Upper lobe of left lung (tissue), 4 donors: ENCODE measurements at regions not wholly inside any gene's neighbourhood (a gene's known extent, or its start where the extent isn't known, plus 50 kb on each side); places are given as distances from the start of the nearest gene placed in this dataset.

ENCODE experiments used
- CTCF ChIP-seq, 6 experiments: fragments of 450-650 bp in 4 of 6; fragments of 200-600 bp in 2 of 6; sonication (generic) in 2 of 6; IDR thresholded peaks; one replicate each; pipeline ENCODE4 v1.5.1; 2016 to 2019; ENCODE audit warnings: antibody characterized with exemption in 6 of 6
- POLR2A ChIP-seq, 4 donors: fragments of 450-650 bp; IDR thresholded peaks; one replicate each; pipeline ENCODE4 v1.5.1; 2016 to 2017; ENCODE audit warnings: antibody characterized with exemption in 4 of 4, mild to moderate bottlenecking in 2 of 4

- no peak for TF ChIP-seq CTCF (IDR thresholded peaks at IDR 0.05)
- no peak for TF ChIP-seq POLR2A (IDR thresholded peaks at IDR 0.05)
Measured at GRCh38 chr13:106649495-106649894, 81.6 kb upstream of the ARGLU1 start.
